ENCODE measurements at regions not wholly inside any gene's neighbourhood (a gene's known extent, or its start where the extent isn't known, plus 50 kb on each side); places are given as distances from the start of the nearest gene placed in this dataset.

- H3K27ac ChIP-seq (ENCODE audit: low read length in 2 of 2): no peak overlapping the region
- H3K9ac ChIP-seq (ENCODE audit: low read length): no peak overlapping the region
- TF ChIP-seq CTCF (IDR thresholded peaks at IDR 0.05): no peak
- no peak for TF ChIP-seq EZH2 (IDR thresholded peaks at IDR 0.05; ENCODE audit: borderline replicate concordance, insufficient read depth, low read depth, low read length, poor library complexity, severe bottlenecking)
- CTCF ChIA-PET: no interaction called here
- no peak overlapping the region for H3K4me3 ChIP-seq (ENCODE audit: control extremely low read depth in 1 of 5, extremely low read depth in 1 of 5, insufficient read depth in 1 of 5, low read depth in 2 of 5, low read length in 4 of 5)
- no peaks in the 10 kb centered on the region for H3K79me2 ChIP-seq (ENCODE audit: control insufficient read depth, insufficient read depth, low read length)
- H3K4me1 ChIP-seq (ENCODE audit: control insufficient read depth in 2 of 2, insufficient read depth in 2 of 2, low read length in 2 of 2): no peaks in the 10 kb centered on the region
- peaks cover 0 to 7% (median 0%) of the 10 kb centered on the region in 3 donors for H3K9me3 ChIP-seq (ENCODE audit: control extremely low read depth in 1 of 3, control insufficient read depth in 2 of 3, insufficient read depth in 1 of 3, low read length in 2 of 3)
- H3K4me3 Mint-ChIP-seq: no peak overlapping the region
- peaks cover 3% of the 10 kb centered on the region for H3K9me3 Mint-ChIP-seq (ENCODE audit: insufficient read depth)
- H3K4me2 ChIP-seq (replicated peaks; ENCODE audit: low read depth, low read length, poor library complexity, severe bottlenecking): no peak overlapping the region
- no peaks in the 10 kb centered on the region for H3K27me3 Mint-ChIP-seq
- DNase-seq: no peak
- intact Hi-C loops (cut with micrococcal nuclease): no loop called here
- no peaks in the 10 kb centered on the region for H3K27me3 ChIP-seq (replicated peaks in 1 of 4; ENCODE audit: control extremely low read depth in 1 of 4, control insufficient read depth in 3 of 4, insufficient read depth in 4 of 4, low read length in 3 of 4)
- no peak overlapping the region for H2AFZ ChIP-seq (ENCODE audit: insufficient read depth, low read depth, low read length, poor library complexity, severe bottlenecking)
- H3K36me3 ChIP-seq (replicated peaks in 1 of 2; ENCODE audit: control extremely low read depth in 1 of 2, control insufficient read depth in 1 of 2, extremely low read depth in 1 of 2, insufficient read depth in 2 of 2, low read length in 1 of 2): no peaks in the 10 kb centered on the region
- H3K4me1 Mint-ChIP-seq: no peaks in the 10 kb centered on the region
- H4K20me1 ChIP-seq (ENCODE audit: control insufficient read depth, insufficient read depth, low read length, poor library complexity, severe bottlenecking): no peaks in the 10 kb centered on the region
- POLR2A ChIA-PET: no interaction called here
- ATAC-seq (ENCODE audit: low read depth): no peak
- H3K27ac Mint-ChIP-seq: no peak overlapping the region
- 97% methylated on average over 4 of the region's 7 CpGs for WGBS (ENCODE audit: insufficient coverage)
Observed at GRCh38 chr2:5839550-5839949, 147.4 kb downstream of the SOX11 start.

- ATAC-seq (ENCODE audit: low read depth): no peak
- WGBS (ENCODE audit: insufficient coverage): 67% methylated on average over 1 of the region's 2 CpGs
- Mint-ChIP-seq H3K4me3 (no peak overlapping the region), H3K27me3 (no peaks in the 10 kb centered on the region), H3K27ac (no peak overlapping the region), H3K9me3 (ENCODE audit: insufficient read depth) (peaks cover 3% of the 10 kb centered on the region), H3K4me1 (no peaks in the 10 kb centered on the region)
- CTCF ChIA-PET: no interaction called here
- no peak for DNase-seq
- Histone ChIP-seq H3K27ac (ENCODE audit: low read length in 2 of 2) (no peak overlapping the region), H3K36me3 (replicated peaks in 1 of 2; ENCODE audit: control extremely low read depth in 1 of 2, control insufficient read depth in 1 of 2, extremely low read depth in 1 of 2, insufficient read depth in 2 of 2, low read length in 1 of 2) (no peaks in the 10 kb centered on the region), H3K9ac (ENCODE audit: low read length) (no peak overlapping the region), H3K9me3 (ENCODE audit: control extremely low read depth in 1 of 3, control insufficient read depth in 2 of 3, insufficient read depth in 1 of 3, low read length in 2 of 3) (peaks cover 0 to 9% (median 0%) of the 10 kb centered on the region in 3 donors), H3K4me1 (ENCODE audit: control insufficient read depth in 2 of 2, insufficient read depth in 2 of 2, low read length in 2 of 2) (no peaks in the 10 kb centered on the region), H4K20me1 (ENCODE audit: control insufficient read depth, insufficient read depth, low read length, poor library complexity, severe bottlenecking) (no peaks in the 10 kb centered on the region), H3K27me3 (replicated peaks in 1 of 4; ENCODE audit: control extremely low read depth in 1 of 4, control insufficient read depth in 3 of 4, insufficient read depth in 4 of 4, low read length in 3 of 4) (no peaks in the 10 kb centered on the region), H3K4me2 (replicated peaks; ENCODE audit: low read depth, low read length, poor library complexity, severe bottlenecking) (no peak overlapping the region), H2AFZ (ENCODE audit: insufficient read depth, low read depth, low read length, poor library complexity, severe bottlenecking) (no peak overlapping the region), H3K4me3 (ENCODE audit: control extremely low read depth in 1 of 5, extremely low read depth in 1 of 5, insufficient read depth in 1 of 5, low read depth in 2 of 5, low read length in 4 of 5) (no peak overlapping the region), H3K79me2 (ENCODE audit: control insufficient read depth, insufficient read depth, low read length) (no peaks in the 10 kb centered on the region)
- POLR2A ChIA-PET: no interaction called here
- no peak for TF ChIP-seq EZH2 (IDR thresholded peaks at IDR 0.05; ENCODE audit: borderline replicate concordance, insufficient read depth, low read depth, low read length, poor library complexity, severe bottlenecking)
- TF ChIP-seq CTCF (IDR thresholded peaks at IDR 0.05): no peak
- intact Hi-C loops (cut with micrococcal nuclease): no loop called here
Observed at GRCh38 chr2:5841126-5841525, 148.9 kb downstream of the SOX11 start.

Data from B cell (primary cell).